Thoracic aorta (tissue), 2 donors: ENCODE measurements at regions not wholly inside any gene's neighbourhood (a gene's known extent, or its start where the extent isn't known, plus 50 kb on each side); places are given as distances from the start of the nearest gene placed in this dataset.

Source experiments
- ATAC-seq: fragments of 150-250 bp; one replicate; pipeline ENCODE4 v1.8.0; 2017; ENCODE audit warnings: low read depth; ENCODE audit not compliant: insufficient number of reproducible peaks, low FRiP score
- DNase-seq: peaks from one replicate; pipeline ENCODE4 v3.0.0-alpha.2; 2020; ENCODE audit warnings: low spot score
- H3K27ac ChIP-seq, 2 donors: fragments of 200-600 bp; sonication (generic); 1 replicate in 1 of 2; 2 replicates in 1 of 2; pipeline ENCODE4 v1.5.1; 2016; ENCODE audit warnings: mild to moderate bottlenecking in 2 of 2, moderate library complexity in 2 of 2
- H3K27me3 ChIP-seq: fragments of 200-600 bp; sonication (generic); replicated peaks from 2 replicates; pipeline ENCODE4 v1.6.0; 2016; ENCODE audit warnings: mild to moderate bottlenecking; ENCODE audit not compliant: insufficient read depth
- H3K36me3 ChIP-seq: fragments of 200-600 bp; sonication (generic); one replicate; pipeline ENCODE4 v1.5.1; 2016
- H3K4me1 ChIP-seq, 2 donors: fragments of 200-600 bp; sonication (generic); 1 replicate in 1 of 2; 2 replicates in 1 of 2; pipeline versions ENCODE4 v1.5.1 to v1.6.0; 2016; ENCODE audit warnings: low read depth in 2 of 2, mild to moderate bottlenecking in 1 of 2; ENCODE audit not compliant: control insufficient read depth in 1 of 2
- H3K4me3 ChIP-seq: fragments of 200-600 bp; sonication (generic); 2 replicates; pipeline ENCODE4 v1.5.1; 2016; ENCODE audit warnings: mild to moderate bottlenecking
- H3K9me3 ChIP-seq: fragments of 200-600 bp; sonication (generic); 2 replicates; pipeline ENCODE4 v1.5.1; 2016
- TF ChIP-seq, protein P1 (sequence below): fragments of 200-600 bp; sonication (generic); IDR thresholded peaks from one replicate; pipeline ENCODE4 v1.5.1; 2019; ENCODE audit warnings: antibody characterized with exemption

DNA sequence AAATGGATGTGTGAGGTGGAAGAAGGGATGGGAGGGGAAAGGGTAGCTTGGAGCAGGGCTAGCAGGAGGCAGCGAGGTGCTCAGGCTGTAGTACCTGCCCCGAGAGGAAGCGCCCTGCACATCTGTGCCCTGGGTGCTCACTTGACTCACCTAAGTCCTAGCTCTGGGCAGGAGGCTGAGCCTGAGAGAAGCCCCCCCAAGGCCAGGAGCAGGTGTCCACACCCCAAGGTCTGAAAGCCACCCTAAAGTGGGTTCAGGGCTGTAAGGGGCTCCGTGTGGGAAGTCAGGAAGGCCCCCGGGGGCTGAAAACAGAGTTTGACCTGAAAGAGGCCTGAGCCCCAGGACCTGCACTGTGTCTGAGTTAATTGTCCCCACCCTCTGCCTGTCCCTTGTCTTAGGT, 95.8 kb upstream of the PODXL start:
- Histone ChIP-seq H3K36me3 (no peaks in the 10 kb centered on the region), H3K4me1 (peaks cover 0 to 6% of the 10 kb centered on the region in 2 donors), H3K9me3 (no peaks in the 10 kb centered on the region), H3K4me3 (no peak overlapping the region), H3K27me3 (no peaks in the 10 kb centered on the region), H3K27ac (no peak overlapping the region)
- DNase-seq: no peak
- ATAC-seq: no peak
- TF ChIP-seq, protein P1, sequence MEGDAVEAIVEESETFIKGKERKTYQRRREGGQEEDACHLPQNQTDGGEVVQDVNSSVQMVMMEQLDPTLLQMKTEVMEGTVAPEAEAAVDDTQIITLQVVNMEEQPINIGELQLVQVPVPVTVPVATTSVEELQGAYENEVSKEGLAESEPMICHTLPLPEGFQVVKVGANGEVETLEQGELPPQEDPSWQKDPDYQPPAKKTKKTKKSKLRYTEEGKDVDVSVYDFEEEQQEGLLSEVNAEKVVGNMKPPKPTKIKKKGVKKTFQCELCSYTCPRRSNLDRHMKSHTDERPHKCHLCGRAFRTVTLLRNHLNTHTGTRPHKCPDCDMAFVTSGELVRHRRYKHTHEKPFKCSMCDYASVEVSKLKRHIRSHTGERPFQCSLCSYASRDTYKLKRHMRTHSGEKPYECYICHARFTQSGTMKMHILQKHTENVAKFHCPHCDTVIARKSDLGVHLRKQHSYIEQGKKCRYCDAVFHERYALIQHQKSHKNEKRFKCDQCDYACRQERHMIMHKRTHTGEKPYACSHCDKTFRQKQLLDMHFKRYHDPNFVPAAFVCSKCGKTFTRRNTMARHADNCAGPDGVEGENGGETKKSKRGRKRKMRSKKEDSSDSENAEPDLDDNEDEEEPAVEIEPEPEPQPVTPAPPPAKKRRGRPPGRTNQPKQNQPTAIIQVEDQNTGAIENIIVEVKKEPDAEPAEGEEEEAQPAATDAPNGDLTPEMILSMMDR: no peak

DNA sequence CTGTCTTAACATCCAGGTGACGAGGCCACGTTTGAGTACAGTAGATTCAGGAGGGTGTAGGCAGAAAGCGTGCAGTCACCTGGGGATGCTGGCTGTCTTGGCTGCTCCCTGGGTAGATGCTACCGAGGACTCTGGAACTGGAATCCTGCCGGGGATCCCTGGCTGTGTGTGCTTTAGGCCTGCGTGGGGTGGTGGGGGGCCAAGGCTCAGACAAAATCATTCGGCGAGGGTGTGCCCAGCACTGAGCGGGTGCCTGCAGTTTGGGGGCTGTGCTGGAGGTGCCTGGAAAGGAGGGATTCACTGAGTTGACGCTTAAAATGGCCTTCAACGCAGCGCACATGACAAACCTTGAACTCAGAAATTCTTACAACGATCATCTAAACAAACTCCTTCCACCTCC, 93.5 kb upstream of the PODXL start:
- no peak for DNase-seq
- Histone ChIP-seq H3K9me3 (no peaks in the 10 kb centered on the region), H3K27ac (no peak overlapping the region), H3K4me1 (peaks cover 0 to 6% of the 10 kb centered on the region in 2 donors), H3K36me3 (no peaks in the 10 kb centered on the region), H3K4me3 (no peak overlapping the region), H3K27me3 (no peaks in the 10 kb centered on the region)
- TF ChIP-seq, protein P1: no peak
- ATAC-seq: no peak

DNA sequence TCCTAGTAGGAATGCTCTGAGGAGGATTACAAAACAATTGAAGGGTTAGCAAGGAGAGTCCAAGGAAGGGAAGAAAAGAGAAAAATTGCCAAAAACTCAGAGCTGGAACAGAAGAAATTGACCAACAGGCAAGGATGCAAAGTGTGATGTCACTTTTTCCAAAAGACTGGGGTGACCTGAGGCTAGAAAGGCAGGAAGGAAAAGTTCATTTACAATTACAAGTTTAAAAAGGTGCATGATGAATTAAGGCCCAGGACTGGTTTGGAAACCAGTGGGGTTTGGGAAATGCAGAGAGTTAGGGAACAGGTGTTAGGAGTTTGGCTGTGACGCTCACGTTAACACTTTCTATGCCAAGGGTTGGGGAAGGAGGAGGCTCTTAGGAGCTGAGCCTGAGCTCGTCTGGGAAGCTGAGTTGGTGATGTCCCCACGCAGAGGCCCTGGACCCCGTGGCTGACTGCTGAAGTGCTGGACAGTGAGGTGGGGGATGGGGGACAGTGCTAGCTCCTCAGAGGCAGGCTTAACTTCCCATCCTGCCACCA, 92.6 kb upstream of the PODXL start:
- ATAC-seq (peak; percentile 54), DNase-seq (no peak)
- TF ChIP-seq, protein P1: no peak
- no peak overlapping the region for H3K27ac ChIP-seq
- peaks cover 0 to 6% of the 10 kb centered on the region in 2 donors for H3K4me1 ChIP-seq
- H3K27me3 ChIP-seq: no peaks in the 10 kb centered on the region
- no peak overlapping the region for H3K4me3 ChIP-seq
- H3K36me3 ChIP-seq: no peaks in the 10 kb centered on the region
- H3K9me3 ChIP-seq: no peaks in the 10 kb centered on the region

DNA sequence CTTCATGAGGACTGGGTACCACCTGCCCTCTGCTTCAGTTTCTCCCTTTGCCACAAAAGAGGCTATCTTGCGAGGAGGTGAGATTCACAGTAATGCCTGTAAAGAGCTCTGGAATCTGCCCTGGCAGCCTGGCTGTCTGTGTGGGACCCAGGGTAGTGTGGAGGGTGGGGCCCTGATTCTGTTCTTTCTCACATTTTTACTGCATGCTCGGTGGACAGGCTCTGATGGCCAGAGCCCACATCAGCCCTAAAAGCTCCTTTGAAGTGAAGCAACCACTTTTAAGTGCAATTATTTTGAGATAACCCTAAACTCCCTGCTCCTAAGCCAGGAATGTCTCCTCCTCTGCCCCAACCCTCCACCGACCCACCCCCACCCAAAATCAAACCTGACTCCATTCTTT, 92.1 kb upstream of the PODXL start:
- H3K27ac ChIP-seq: no peak overlapping the region
- no peak for ATAC-seq
- no peak overlapping the region for H3K4me3 ChIP-seq
- DNase-seq: no peak
- H3K27me3 ChIP-seq: no peaks in the 10 kb centered on the region
- peaks cover 0 to 6% of the 10 kb centered on the region in 2 donors for H3K4me1 ChIP-seq
- no peaks in the 10 kb centered on the region for H3K36me3 ChIP-seq
- no peaks in the 10 kb centered on the region for H3K9me3 ChIP-seq
- TF ChIP-seq, protein P1: no peak

DNA sequence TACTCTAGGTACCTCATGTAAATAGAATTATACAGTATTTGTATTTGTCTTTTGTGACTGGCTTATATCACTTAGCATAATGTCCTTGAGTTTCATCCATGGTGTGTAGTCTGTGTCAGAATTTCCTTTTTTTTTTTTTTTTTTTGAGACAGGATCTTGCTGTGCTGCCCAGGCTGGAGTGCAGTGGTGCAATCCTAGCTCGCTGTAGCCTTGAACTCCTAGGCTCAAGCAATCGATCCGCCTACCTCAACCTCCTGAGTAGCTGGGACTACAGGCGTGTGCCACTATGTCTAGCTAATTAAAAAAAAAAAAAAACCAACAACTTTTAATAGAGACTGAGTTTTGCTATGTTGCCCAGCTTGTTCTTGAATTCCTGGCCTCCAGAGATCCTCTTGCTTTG, 89.8 kb upstream of the PODXL start:
- H3K4me3 ChIP-seq: no peak overlapping the region
- no peaks in the 10 kb centered on the region for H3K27me3 ChIP-seq
- ATAC-seq (no peak), DNase-seq (no peak)
- H3K9me3 ChIP-seq: no peaks in the 10 kb centered on the region
- peaks cover 0 to 6% of the 10 kb centered on the region in 2 donors for H3K4me1 ChIP-seq
- H3K27ac ChIP-seq: no peak overlapping the region
- TF ChIP-seq, protein P1: no peak
- no peaks in the 10 kb centered on the region for H3K36me3 ChIP-seq
